ENCODE measurements at regions not wholly inside any gene's neighbourhood (a gene's known extent, or its start where the extent isn't known, plus 50 kb on each side); places are given as distances from the start of the nearest gene placed in this dataset.
"Not testable (repeated sequence)": the region's sequence is repeated elsewhere in the genome, so short reads cannot be mapped to it uniquely, and the experiment has no call there.

GRCh38 chr4:120000591-120001296, 65.9 kb downstream of the MAD2L1 start:
- TF ChIP-seq CTCF (IDR thresholded peaks at IDR 0.05) = no peak
- no peak for TF ChIP-seq POLR2A (IDR thresholded peaks at IDR 0.05)
- intact Hi-C loops (cut with DNase I) = no loop called here
- no peak for DNase-seq
- WGBS, 2 donors = 71 to 76% methylated on average over 6 of the region's 6 CpGs
- no peak for ATAC-seq
- Histone ChIP-seq H3K36me3 (replicated peaks in 1 of 2; ENCODE audit: insufficient read depth in 1 of 2, low read depth in 2 of 2) (no peaks in the 10 kb centered on the region), H3K9me3 (no peaks in the 10 kb centered on the region), H3K27me3 (no peaks in the 10 kb centered on the region), H3K4me1 (no peaks in the 10 kb centered on the region), H3K27ac (no peak overlapping the region), H3K4me3 (no peak overlapping the region)

- intact Hi-C loops (cut with DNase I); H3K36me3 ChIP-seq (replicated peaks in 1 of 2; ENCODE audit: insufficient read depth in 1 of 2, low read depth in 2 of 2); H3K9me3 ChIP-seq; H3K4me3 ChIP-seq; ATAC-seq; H3K27ac ChIP-seq; H3K4me1 ChIP-seq; DNase-seq; H3K27me3 ChIP-seq: not testable (repeated sequence)
- WGBS, 2 donors = 83 to 84% methylated on average over 10 of the region's 10 CpGs
Observed at GRCh38 chr4:119996024-119996423, 70.6 kb downstream of the MAD2L1 start.

GRCh38 chr4:119984996-119985395, 81.7 kb downstream of the MAD2L1 start:
- ATAC-seq = no peak

GRCh38 chr4:119982756-119983155, 83.9 kb downstream of the MAD2L1 start:
- no peak overlapping the region for H3K27ac ChIP-seq
- no peaks in the 10 kb centered on the region for H3K4me1 ChIP-seq
- DNase-seq (no peak), ATAC-seq (no peak)
- intact Hi-C loops (cut with DNase I) = no loop called here
- no peaks in the 10 kb centered on the region for H3K9me3 ChIP-seq
- TF ChIP-seq CTCF (IDR thresholded peaks at IDR 0.05) (no peak), POLR2A (IDR thresholded peaks at IDR 0.05) (no peak)
- H3K36me3 ChIP-seq (replicated peaks in 1 of 2; ENCODE audit: insufficient read depth in 1 of 2, low read depth in 2 of 2) = no peaks in the 10 kb centered on the region
- no peaks in the 10 kb centered on the region for H3K27me3 ChIP-seq
- no peak overlapping the region for H3K4me3 ChIP-seq

More at GRCh38 chr4:119984996-119985395, 81.7 kb downstream of the MAD2L1 start:
- Histone ChIP-seq H3K4me3 (no peak overlapping the region), H3K9me3 (no peaks in the 10 kb centered on the region), H3K36me3 (replicated peaks in 1 of 2; ENCODE audit: insufficient read depth in 1 of 2, low read depth in 2 of 2) (no peaks in the 10 kb centered on the region), H3K27me3 (no peaks in the 10 kb centered on the region), H3K4me1 (no peaks in the 10 kb centered on the region), H3K27ac (no peak overlapping the region)
- 68% methylated on average over 2 of the region's 2 CpGs for WGBS, 2 donors
- no peak for DNase-seq
- intact Hi-C loops (cut with DNase I) = no loop called here
- TF ChIP-seq CTCF (IDR thresholded peaks at IDR 0.05) (no peak), POLR2A (IDR thresholded peaks at IDR 0.05) (no peak)

- intact Hi-C loops (cut with DNase I) = no loop called here
- Histone ChIP-seq H3K27ac (no peak overlapping the region), H3K36me3 (replicated peaks in 1 of 2; ENCODE audit: insufficient read depth in 1 of 2, low read depth in 2 of 2) (no peaks in the 10 kb centered on the region), H3K9me3 (no peaks in the 10 kb centered on the region), H3K4me3 (no peak overlapping the region), H3K27me3 (no peaks in the 10 kb centered on the region), H3K4me1 (no peaks in the 10 kb centered on the region)
- WGBS, 2 donors = 80 to 81% methylated on average over 2 of the region's 2 CpGs
- ATAC-seq (no peak), DNase-seq (no peak)
- TF ChIP-seq POLR2A (IDR thresholded peaks at IDR 0.05) = no peak
- no peak for TF ChIP-seq CTCF (IDR thresholded peaks at IDR 0.05)
Observed at GRCh38 chr4:119980456-119980855, 86.2 kb downstream of the MAD2L1 start.
